ENCODE measurements at regions not wholly inside any gene's neighbourhood (a gene's known extent, or its start where the extent isn't known, plus 50 kb on each side); places are given as distances from the start of the nearest gene placed in this dataset.

- Histone ChIP-seq H3K27ac (no peak overlapping the region), H3K4me3 (no peak overlapping the region), H3K27me3 (no peaks in the 10 kb centered on the region), H3K4me1 (no peaks in the 10 kb centered on the region), H3K9me3 (no peaks in the 10 kb centered on the region), H3K36me3 (no peaks in the 10 kb centered on the region)
- DNase-seq (no peak), ATAC-seq (no peak)
- no peak for TF ChIP-seq CTCF (IDR thresholded peaks at IDR 0.05)
- intact Hi-C loops (cut with DNase I), result no loop called here
These were observed 143.3 kb downstream of the CYP26B1 start for GRCh38 chr2:72004201-72004915.

- Histone ChIP-seq H3K9me3 (no peaks in the 10 kb centered on the region), H3K27me3 (no peaks in the 10 kb centered on the region), H3K4me3 (no peak overlapping the region), H3K36me3 (no peaks in the 10 kb centered on the region), H3K4me1 (no peaks in the 10 kb centered on the region), H3K27ac (no peak overlapping the region)
- intact Hi-C loops (cut with DNase I), result no loop called here
- TF ChIP-seq CTCF (IDR thresholded peaks at IDR 0.05), result no peak
- DNase-seq (peak in 1 of 4 donors; percentile 57), ATAC-seq (no peak)
These were observed 143.9 kb downstream of the CYP26B1 start for GRCh38 chr2:72003796-72004195.

- TF ChIP-seq CTCF (IDR thresholded peaks at IDR 0.05), result no peak
- no peaks in the 10 kb centered on the region for H3K27me3 ChIP-seq
These were observed 144.5 kb downstream of the CYP26B1 start for GRCh38 chr2:72003124-72003523.

GRCh38 chr2:72001937-72002690 is 145.5 kb downstream of the CYP26B1 start:
- H3K4me1 ChIP-seq, result no peaks in the 10 kb centered on the region
- no peaks in the 10 kb centered on the region for H3K27me3 ChIP-seq
- no peak for TF ChIP-seq CTCF (IDR thresholded peaks at IDR 0.05)
- H3K27ac ChIP-seq, result no peak overlapping the region
- ATAC-seq, result no peak
- intact Hi-C loops (cut with DNase I), result no loop called here
- DNase-seq, result peak in 1 of 4 donors; percentile 8
- no peaks in the 10 kb centered on the region for H3K36me3 ChIP-seq
- H3K4me3 ChIP-seq, result no peak overlapping the region
- H3K9me3 ChIP-seq, result no peaks in the 10 kb centered on the region

More at GRCh38 chr2:72003124-72003523, 144.5 kb downstream of the CYP26B1 start:
- Histone ChIP-seq H3K36me3 (no peaks in the 10 kb centered on the region), H3K9me3 (no peaks in the 10 kb centered on the region), H3K27ac (no peak overlapping the region), H3K4me1 (no peaks in the 10 kb centered on the region), H3K4me3 (no peak overlapping the region)
- ATAC-seq (no peak), DNase-seq (peak in 1 of 4 donors; percentile 31)
- intact Hi-C loops (cut with DNase I), result no loop called here

GRCh38 chr2:72000110-72000509 is 147.6 kb downstream of the CYP26B1 start:
- intact Hi-C loops (cut with DNase I), result no loop called here
- DNase-seq (peak in 1 of 4 donors; percentile 12), ATAC-seq (no peak)
- Histone ChIP-seq H3K36me3 (no peaks in the 10 kb centered on the region), H3K4me3 (no peak overlapping the region), H3K4me1 (no peaks in the 10 kb centered on the region), H3K27me3 (no peaks in the 10 kb centered on the region), H3K27ac (no peak overlapping the region), H3K9me3 (no peaks in the 10 kb centered on the region)
- no peak for TF ChIP-seq CTCF (IDR thresholded peaks at IDR 0.05)

Data from left lung (tissue), 4 donors.